Transverse colon (tissue), 4 donors: ENCODE measurements at regions not wholly inside any gene's neighbourhood (a gene's known extent, or its start where the extent isn't known, plus 50 kb on each side); places are given as distances from the start of the nearest gene placed in this dataset.

ENCODE experiments used
- CTCF ChIP-seq, 5 experiments: fragments of 200-600 bp in 3 of 5; fragments of 450-650 bp in 2 of 5; sonication (generic) in 3 of 5; IDR thresholded peaks; 1 replicate in 2 of 5; 2 replicates in 3 of 5; pipeline ENCODE4 v1.5.1; 2016 to 2017; ENCODE audit warnings: antibody characterized with exemption in 5 of 5, inconsistent platforms in 3 of 5, mild to moderate bottlenecking in 2 of 5, moderate library complexity in 1 of 5
- POLR2A ChIP-seq: fragments of 450-650 bp; IDR thresholded peaks from one replicate; pipeline ENCODE4 v1.6.1; 2016; ENCODE audit warnings: antibody characterized with exemption, mild to moderate bottlenecking, moderate library complexity
- POLR2AphosphoS5 ChIP-seq, 3 donors: sonication (generic); formaldehyde crosslinking; IDR thresholded peaks; one replicate each; pipeline ENCODE4 v1.6.1; 2016; ENCODE audit warnings: antibody characterized with exemption in 3 of 3

GRCh38 chr2:19835781-19836281, 66.0 kb downstream of the TTC32 start:
- TF ChIP-seq POLR2A (no peak), CTCF (IDR thresholded peaks at IDR 0.05) (no peak), POLR2AphosphoS5 (IDR thresholded peaks at IDR 0.05) (peak; percentile 82 to 94 (median 93))
